NCI-H1436 treated with DMSO at 0.1 percent for 48 hours (cell line): ENCODE measurements at regions not wholly inside any gene's neighbourhood (a gene's known extent, or its start where the extent isn't known, plus 50 kb on each side); places are given as distances from the start of the nearest gene placed in this dataset.
"Not testable (repeated sequence)": the region's sequence is repeated elsewhere in the genome, so short reads cannot be mapped to it uniquely, and the experiment has no call there.

Source experiments
- DNase-seq: peaks from one replicate; lab custom pipeline; 2025; lab: John Stamatoyannopoulos, UW

GRCh38 chr5:130331332-130331731, 427.1 kb downstream of the CHSY3 start:
- no peak for DNase-seq

- no peak for DNase-seq
Measured at GRCh38 chr5:130324953-130325671, 420.8 kb downstream of the CHSY3 start.

- DNase-seq: no peak
Measured at GRCh38 chr5:130323804-130324454, 419.7 kb downstream of the CHSY3 start.

- DNase-seq: no peak
Measured at GRCh38 chr5:130321931-130322330, 417.7 kb downstream of the CHSY3 start.

- no peak for DNase-seq
Measured at GRCh38 chr5:130316971-130317680, 412.9 kb downstream of the CHSY3 start.

GRCh38 chr5:130295235-130295634, 391.0 kb downstream of the CHSY3 start:
- DNase-seq: no peak

- not testable (repeated sequence) for DNase-seq
Measured at GRCh38 chr5:130294798-130295197, 390.5 kb downstream of the CHSY3 start.

- DNase-seq: no peak
Measured at GRCh38 chr5:130290219-130290618, 386.0 kb downstream of the CHSY3 start.

GRCh38 chr5:130289132-130290088, 385.1 kb downstream of the CHSY3 start:
- DNase-seq: no peak

GRCh38 chr5:130287438-130287837, 383.2 kb downstream of the CHSY3 start:
- DNase-seq: no peak

GRCh38 chr5:130286971-130287370, 382.7 kb downstream of the CHSY3 start:
- no peak for DNase-seq

GRCh38 chr5:130282049-130282448, 377.8 kb downstream of the CHSY3 start:
- no peak for DNase-seq

GRCh38 chr5:130280528-130281217, 376.4 kb downstream of the CHSY3 start:
- no peak for DNase-seq

GRCh38 chr5:130279386-130279785, 375.1 kb downstream of the CHSY3 start:
- no peak for DNase-seq

- DNase-seq: no peak
Measured at GRCh38 chr5:130278136-130278535, 373.9 kb downstream of the CHSY3 start.

GRCh38 chr5:130277522-130277921, 373.3 kb downstream of the CHSY3 start:
- no peak for DNase-seq

GRCh38 chr5:130277002-130277401, 372.7 kb downstream of the CHSY3 start:
- DNase-seq: no peak

- no peak for DNase-seq
Measured at GRCh38 chr5:130272837-130273236, 368.6 kb downstream of the CHSY3 start.

GRCh38 chr5:130270786-130271185, 366.5 kb downstream of the CHSY3 start:
- DNase-seq: no peak

- no peak for DNase-seq
Measured at GRCh38 chr5:130268489-130268888, 364.2 kb downstream of the CHSY3 start.

GRCh38 chr5:130267926-130268325, 363.7 kb downstream of the CHSY3 start:
- no peak for DNase-seq
